ENCODE measurements at regions not wholly inside any gene's neighbourhood (a gene's known extent, or its start where the extent isn't known, plus 50 kb on each side); places are given as distances from the start of the nearest gene placed in this dataset.

DNA sequence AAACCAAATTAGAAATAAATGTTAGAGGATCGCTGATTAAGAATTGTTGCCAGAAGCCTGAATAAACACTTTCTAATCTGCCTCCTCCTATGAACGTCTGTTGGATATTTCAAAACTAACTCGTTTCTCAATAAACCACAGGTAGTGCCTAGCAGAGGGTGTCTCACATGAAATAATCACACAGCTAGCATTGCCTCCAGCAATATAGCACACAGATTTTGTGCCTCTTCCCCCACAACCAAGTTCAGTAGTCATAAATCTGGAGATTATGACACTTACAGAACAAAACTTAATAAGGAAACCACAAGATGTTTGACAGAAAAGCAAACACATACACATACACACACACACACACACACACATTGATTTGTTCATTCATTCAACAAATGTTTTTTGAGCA lies 173.2 kb upstream of the CDH10 start:
- DNase-seq (ENCODE audit: low read depth): peak; percentile 61
- H3K4me3 ChIP-seq (ENCODE audit: low read depth, low read length): no peak overlapping the region
- TF ChIP-seq POLR2A (IDR thresholded peaks at IDR 0.05; ENCODE audit: extremely low read depth, insufficient read length) (no peak), MYC (IDR thresholded peaks at IDR 0.05; ENCODE audit: low read depth, low read length) (no peak)
- TF ChIP-seq, protein P1, sequence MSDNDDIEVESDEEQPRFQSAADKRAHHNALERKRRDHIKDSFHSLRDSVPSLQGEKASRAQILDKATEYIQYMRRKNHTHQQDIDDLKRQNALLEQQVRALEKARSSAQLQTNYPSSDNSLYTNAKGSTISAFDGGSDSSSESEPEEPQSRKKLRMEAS (IDR thresholded peaks at IDR 0.05; ENCODE audit: low read depth, low read length): no peak
- TF ChIP-seq, protein P2, sequence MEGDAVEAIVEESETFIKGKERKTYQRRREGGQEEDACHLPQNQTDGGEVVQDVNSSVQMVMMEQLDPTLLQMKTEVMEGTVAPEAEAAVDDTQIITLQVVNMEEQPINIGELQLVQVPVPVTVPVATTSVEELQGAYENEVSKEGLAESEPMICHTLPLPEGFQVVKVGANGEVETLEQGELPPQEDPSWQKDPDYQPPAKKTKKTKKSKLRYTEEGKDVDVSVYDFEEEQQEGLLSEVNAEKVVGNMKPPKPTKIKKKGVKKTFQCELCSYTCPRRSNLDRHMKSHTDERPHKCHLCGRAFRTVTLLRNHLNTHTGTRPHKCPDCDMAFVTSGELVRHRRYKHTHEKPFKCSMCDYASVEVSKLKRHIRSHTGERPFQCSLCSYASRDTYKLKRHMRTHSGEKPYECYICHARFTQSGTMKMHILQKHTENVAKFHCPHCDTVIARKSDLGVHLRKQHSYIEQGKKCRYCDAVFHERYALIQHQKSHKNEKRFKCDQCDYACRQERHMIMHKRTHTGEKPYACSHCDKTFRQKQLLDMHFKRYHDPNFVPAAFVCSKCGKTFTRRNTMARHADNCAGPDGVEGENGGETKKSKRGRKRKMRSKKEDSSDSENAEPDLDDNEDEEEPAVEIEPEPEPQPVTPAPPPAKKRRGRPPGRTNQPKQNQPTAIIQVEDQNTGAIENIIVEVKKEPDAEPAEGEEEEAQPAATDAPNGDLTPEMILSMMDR (IDR thresholded peaks at IDR 0.05; ENCODE audit: low read depth, low read length): no peak

DNA sequence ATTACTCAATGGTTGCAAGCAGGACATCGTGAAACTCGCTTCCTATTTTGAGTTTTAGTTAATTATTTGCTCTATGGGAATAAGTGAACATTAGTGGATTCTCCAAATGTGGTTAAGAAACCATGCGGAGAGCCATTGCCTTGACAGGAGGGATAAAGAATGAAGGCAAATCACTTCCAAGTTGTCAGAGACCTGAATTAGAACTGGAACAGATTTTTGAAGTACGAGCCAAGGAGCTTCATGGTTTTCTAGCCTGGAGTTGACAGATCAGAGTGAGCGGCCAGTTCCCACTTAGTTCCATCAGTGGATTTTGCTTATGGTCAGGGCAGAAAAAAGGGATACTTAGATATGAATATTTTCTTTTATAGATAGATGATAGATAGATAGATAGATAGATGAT lies 171.4 kb upstream of the CDH10 start:
- no peak overlapping the region for H3K4me3 ChIP-seq (ENCODE audit: low read depth, low read length)
- DNase-seq (ENCODE audit: low read depth): peak; percentile 6
- TF ChIP-seq, protein P1 (IDR thresholded peaks at IDR 0.05; ENCODE audit: low read depth, low read length): no peak
- TF ChIP-seq MYC (IDR thresholded peaks at IDR 0.05; ENCODE audit: low read depth, low read length) (no peak), POLR2A (IDR thresholded peaks at IDR 0.05; ENCODE audit: extremely low read depth, insufficient read length) (no peak)
- TF ChIP-seq, protein P2 (IDR thresholded peaks at IDR 0.05; ENCODE audit: low read depth, low read length): no peak

DNA sequence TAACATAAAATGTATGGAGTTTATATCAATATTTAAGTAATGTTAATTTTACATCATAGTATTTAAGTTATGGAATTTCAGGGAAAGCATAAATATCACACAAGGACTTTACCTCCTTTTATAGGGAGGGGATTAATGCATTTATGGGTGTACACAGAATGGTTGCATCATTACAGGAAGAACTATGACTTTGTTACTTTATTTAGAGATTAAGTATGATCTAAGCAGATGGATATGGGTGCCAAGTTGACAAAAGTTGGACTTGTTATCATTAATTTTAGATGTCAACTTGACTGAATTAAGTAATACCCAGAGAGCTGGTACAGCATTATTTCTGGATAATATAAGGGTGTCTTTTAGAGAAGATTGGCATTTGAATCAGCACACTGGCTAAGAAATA lies 160.5 kb upstream of the CDH10 start:
- no peak for TF ChIP-seq MYC (IDR thresholded peaks at IDR 0.05; ENCODE audit: low read depth, low read length)
- TF ChIP-seq, protein P1 (IDR thresholded peaks at IDR 0.05; ENCODE audit: low read depth, low read length): no peak
- TF ChIP-seq, protein P2 (IDR thresholded peaks at IDR 0.05; ENCODE audit: low read depth, low read length): no peak
- no peak for TF ChIP-seq POLR2A (IDR thresholded peaks at IDR 0.05; ENCODE audit: extremely low read depth, insufficient read length)
- no peak overlapping the region for H3K4me3 ChIP-seq (ENCODE audit: low read depth, low read length)
- DNase-seq (ENCODE audit: low read depth): no peak

DNA sequence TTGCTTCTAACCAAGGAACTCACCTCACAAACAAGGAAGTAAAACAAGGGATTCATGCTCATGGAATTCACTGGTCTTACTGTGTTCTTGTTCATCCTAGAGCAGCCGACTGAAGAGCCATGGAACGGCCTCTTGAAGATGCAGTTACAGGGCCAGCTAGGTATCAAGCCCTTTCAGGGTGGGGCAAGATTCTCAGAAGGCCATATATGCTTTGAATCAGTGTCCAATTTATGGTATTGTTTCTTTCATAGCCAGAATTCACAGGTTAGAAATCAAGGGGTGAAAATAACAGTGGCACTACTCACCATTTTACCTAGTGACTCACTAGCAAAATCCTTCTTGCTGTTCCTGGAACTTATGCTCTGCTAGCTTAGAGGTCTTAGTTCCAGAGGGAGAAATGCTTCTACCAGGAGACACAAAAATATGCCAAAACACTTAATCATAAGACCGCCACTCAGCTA lies 159.5 kb upstream of the CDH10 start:
- TF ChIP-seq, protein P2 (IDR thresholded peaks at IDR 0.05; ENCODE audit: low read depth, low read length): no peak
- no peak for TF ChIP-seq POLR2A (IDR thresholded peaks at IDR 0.05; ENCODE audit: extremely low read depth, insufficient read length)
- TF ChIP-seq, protein P1 (IDR thresholded peaks at IDR 0.05; ENCODE audit: low read depth, low read length): no peak
- no peak overlapping the region for H3K4me3 ChIP-seq (ENCODE audit: low read depth, low read length)
- no peak for DNase-seq (ENCODE audit: low read depth)

DNA sequence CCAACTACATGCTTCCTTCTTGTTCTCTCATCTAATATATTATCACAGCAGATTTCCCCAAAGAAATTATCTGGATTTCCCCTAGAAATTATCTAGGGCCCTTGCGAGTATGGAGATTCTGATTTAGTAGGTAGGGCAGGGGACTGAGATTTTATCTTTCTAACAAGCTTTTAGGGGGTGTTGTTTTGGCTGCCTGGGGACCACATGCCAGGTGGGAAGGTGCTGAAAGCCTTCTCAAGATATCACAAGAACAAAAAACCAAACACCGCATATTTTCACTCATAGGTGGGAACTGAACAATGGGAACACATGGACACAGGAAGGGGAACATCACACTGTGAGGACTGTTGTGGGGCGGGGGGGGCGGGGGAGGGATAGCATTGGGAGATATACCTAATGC lies 146.5 kb upstream of the CDH10 start:
- H3K4me3 ChIP-seq (ENCODE audit: low read depth, low read length): no peak overlapping the region
- DNase-seq (ENCODE audit: low read depth): no peak
- TF ChIP-seq, protein P2 (IDR thresholded peaks at IDR 0.05; ENCODE audit: low read depth, low read length): no peak
- TF ChIP-seq, protein P1 (IDR thresholded peaks at IDR 0.05; ENCODE audit: low read depth, low read length): no peak
- TF ChIP-seq MYC (IDR thresholded peaks at IDR 0.05; ENCODE audit: low read depth, low read length) (no peak), POLR2A (IDR thresholded peaks at IDR 0.05; ENCODE audit: extremely low read depth, insufficient read length) (no peak)

All from NB4 (cell line).